ENCODE measurements at regions not wholly inside any gene's neighbourhood (a gene's known extent, or its start where the extent isn't known, plus 50 kb on each side); places are given as distances from the start of the nearest gene placed in this dataset.
A peak's percentile ranks its signal among the peaks of the same experiment; 100 is the strongest.
"Not testable (repeated sequence)": the region's sequence is repeated elsewhere in the genome, so short reads cannot be mapped to it uniquely, and the experiment has no call there.

GRCh38 chr9:78400496-78400895, 103.6 kb downstream of the PSAT1 start:
- no peak overlapping the region for H3K27ac ChIP-seq (ENCODE audit: low read depth in 1 of 3, low read length in 2 of 3)
- H3K27me3 ChIP-seq (ENCODE audit: control insufficient read depth in 3 of 3, insufficient read depth in 3 of 3, low read length in 3 of 3), result no peaks in the 10 kb centered on the region
- no peaks in the 10 kb centered on the region for H3K4me1 ChIP-seq (ENCODE audit: control insufficient read depth in 3 of 3, insufficient read depth in 2 of 3, low read depth in 1 of 3, low read length in 2 of 3)
- FAIRE-seq (no peak), DNase-seq (no peak)
- no peak overlapping the region for H3K4me3 ChIP-seq (ENCODE audit: low read depth in 1 of 3, low read length in 3 of 3)
- H3K36me3 ChIP-seq (ENCODE audit: control insufficient read depth in 3 of 3, insufficient read depth in 2 of 3, low read depth in 1 of 3, low read length in 3 of 3), result no peaks in the 10 kb centered on the region
- H3K9me3 ChIP-seq (ENCODE audit: control insufficient read depth in 2 of 2, insufficient read depth in 1 of 2, low read depth in 1 of 2, low read length in 1 of 2), result peaks cover 0 to under 1% of the 10 kb centered on the region in 2 donors

DNA sequence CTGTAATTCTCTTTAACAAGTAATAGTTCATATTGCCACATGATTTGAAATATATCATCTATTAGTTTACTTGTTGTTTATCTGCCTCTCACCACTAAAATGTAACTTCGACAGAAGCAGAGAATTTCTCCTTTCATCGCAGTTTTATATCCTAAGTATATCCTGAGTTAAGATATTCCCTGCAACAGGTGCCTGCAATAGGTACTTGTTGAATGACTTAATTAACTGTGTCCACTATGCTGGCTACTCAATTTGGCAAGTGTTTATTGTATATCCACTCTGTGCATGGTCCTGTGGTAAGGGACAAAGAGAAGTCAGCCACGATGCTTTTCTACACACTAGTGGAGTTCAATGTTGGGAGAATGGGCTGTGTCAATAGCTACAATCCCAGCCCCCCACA, 108.5 kb downstream of the PSAT1 start:
- Histone ChIP-seq H3K4me1 (ENCODE audit: control insufficient read depth in 3 of 3, insufficient read depth in 2 of 3, low read depth in 1 of 3, low read length in 2 of 3) (no peaks in the 10 kb centered on the region), H3K27me3 (ENCODE audit: control insufficient read depth in 3 of 3, insufficient read depth in 3 of 3, low read length in 3 of 3) (no peaks in the 10 kb centered on the region), H3K36me3 (ENCODE audit: control insufficient read depth in 3 of 3, insufficient read depth in 2 of 3, low read depth in 1 of 3, low read length in 3 of 3) (no peaks in the 10 kb centered on the region), H3K4me3 (ENCODE audit: low read depth in 1 of 3, low read length in 3 of 3) (no peak overlapping the region), H3K9me3 (ENCODE audit: control insufficient read depth in 2 of 2, insufficient read depth in 1 of 2, low read depth in 1 of 2, low read length in 1 of 2) (no peaks in the 10 kb centered on the region), H3K27ac (ENCODE audit: low read depth in 1 of 3, low read length in 2 of 3) (no peak overlapping the region)
- 88 to 91% (median 91%) methylated on average over 3 of the region's 3 CpGs for WGBS, 3 donors
- no peak for DNase-seq
- no peak for FAIRE-seq

GRCh38 chr9:78406146-78406545, 109.2 kb downstream of the PSAT1 start:
- Histone ChIP-seq H3K27ac (ENCODE audit: low read depth in 1 of 3, low read length in 2 of 3) (no peak overlapping the region), H3K27me3 (ENCODE audit: control insufficient read depth in 3 of 3, insufficient read depth in 3 of 3, low read length in 3 of 3) (no peaks in the 10 kb centered on the region), H3K36me3 (ENCODE audit: control insufficient read depth in 3 of 3, insufficient read depth in 2 of 3, low read depth in 1 of 3, low read length in 3 of 3) (no peaks in the 10 kb centered on the region), H3K9me3 (ENCODE audit: control insufficient read depth in 2 of 2, insufficient read depth in 1 of 2, low read depth in 1 of 2, low read length in 1 of 2) (no peaks in the 10 kb centered on the region), H3K4me3 (ENCODE audit: low read depth in 1 of 3, low read length in 3 of 3) (no peak overlapping the region), H3K4me1 (ENCODE audit: control insufficient read depth in 3 of 3, insufficient read depth in 2 of 3, low read depth in 1 of 3, low read length in 2 of 3) (no peaks in the 10 kb centered on the region)
- FAIRE-seq (no peak), DNase-seq (no peak)
- 82 to 94% (median 83%) methylated on average over 1 of the region's 1 CpG for WGBS, 3 donors

- no peak for FAIRE-seq
- DNase-seq, result peak in 1 of 2 donors; percentile 10
- H3K36me3 ChIP-seq (ENCODE audit: control insufficient read depth in 3 of 3, insufficient read depth in 2 of 3, low read depth in 1 of 3, low read length in 3 of 3), result no peaks in the 10 kb centered on the region
- no peaks in the 10 kb centered on the region for H3K27me3 ChIP-seq (ENCODE audit: control insufficient read depth in 3 of 3, insufficient read depth in 3 of 3, low read length in 3 of 3)
- no peaks in the 10 kb centered on the region for H3K4me1 ChIP-seq (ENCODE audit: control insufficient read depth in 3 of 3, insufficient read depth in 2 of 3, low read depth in 1 of 3, low read length in 2 of 3)
- WGBS, 3 donors, result 9 to 57% (median 20%) methylated on average over 2 of the region's 2 CpGs
- no peak overlapping the region for H3K4me3 ChIP-seq (ENCODE audit: low read depth in 1 of 3, low read length in 3 of 3)
- H3K27ac ChIP-seq (ENCODE audit: low read depth in 1 of 3, low read length in 2 of 3), result no peak overlapping the region
- no peaks in the 10 kb centered on the region for H3K9me3 ChIP-seq (ENCODE audit: control insufficient read depth in 2 of 2, insufficient read depth in 1 of 2, low read depth in 1 of 2, low read length in 1 of 2)
These were observed 110.0 kb downstream of the PSAT1 start for GRCh38 chr9:78406933-78407332.

DNA sequence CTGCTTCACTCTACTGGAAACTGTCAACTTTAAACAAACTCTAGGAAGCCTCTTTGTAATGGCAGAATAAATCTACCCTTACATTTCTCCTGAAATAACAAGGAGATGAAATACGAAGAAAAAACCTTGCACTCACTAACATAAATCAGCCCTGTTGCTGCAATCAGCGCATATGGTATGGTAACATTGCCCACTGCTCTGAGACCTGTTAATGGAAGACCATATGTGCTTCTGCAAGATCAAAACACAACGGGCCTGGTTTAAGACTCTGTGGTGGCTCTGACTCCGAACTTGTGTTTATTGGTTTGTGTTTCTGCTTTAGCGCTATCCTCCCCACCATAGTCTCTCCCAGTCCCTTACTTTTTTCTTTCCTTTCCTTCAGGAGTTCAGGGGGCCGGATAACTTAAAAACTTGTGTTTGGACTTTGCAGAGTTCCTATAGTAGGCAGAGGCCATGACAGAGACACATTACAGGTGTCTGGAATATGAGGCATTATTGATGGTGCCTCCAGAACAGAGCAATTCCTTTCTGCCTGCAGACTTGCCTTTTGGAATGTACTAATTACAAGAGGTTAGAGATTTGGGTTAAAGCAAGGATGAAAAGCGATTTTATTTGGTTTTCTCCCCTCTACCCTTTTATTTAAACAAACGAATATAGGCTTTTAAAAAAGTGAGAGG, 110.8 kb downstream of the PSAT1 start:
- FAIRE-seq (no peak), DNase-seq (no peak)
- no peaks in the 10 kb centered on the region for H3K36me3 ChIP-seq (ENCODE audit: control insufficient read depth in 3 of 3, insufficient read depth in 2 of 3, low read depth in 1 of 3, low read length in 3 of 3)
- H3K27me3 ChIP-seq (ENCODE audit: control insufficient read depth in 3 of 3, insufficient read depth in 3 of 3, low read length in 3 of 3), result no peaks in the 10 kb centered on the region
- no peaks in the 10 kb centered on the region for H3K9me3 ChIP-seq (ENCODE audit: control insufficient read depth in 2 of 2, insufficient read depth in 1 of 2, low read depth in 1 of 2, low read length in 1 of 2)
- WGBS, 3 donors, result 76 to 83% (median 81%) methylated on average over 8 of the region's 8 CpGs
- H3K27ac ChIP-seq (ENCODE audit: low read depth in 1 of 3, low read length in 2 of 3), result no peak overlapping the region
- H3K4me3 ChIP-seq (ENCODE audit: low read depth in 1 of 3, low read length in 3 of 3), result no peak overlapping the region
- H3K4me1 ChIP-seq (ENCODE audit: control insufficient read depth in 3 of 3, insufficient read depth in 2 of 3, low read depth in 1 of 3, low read length in 2 of 3), result no peaks in the 10 kb centered on the region

- no peak for FAIRE-seq
These were observed 111.5 kb downstream of the PSAT1 start for GRCh38 chr9:78408388-78408787.

DNA sequence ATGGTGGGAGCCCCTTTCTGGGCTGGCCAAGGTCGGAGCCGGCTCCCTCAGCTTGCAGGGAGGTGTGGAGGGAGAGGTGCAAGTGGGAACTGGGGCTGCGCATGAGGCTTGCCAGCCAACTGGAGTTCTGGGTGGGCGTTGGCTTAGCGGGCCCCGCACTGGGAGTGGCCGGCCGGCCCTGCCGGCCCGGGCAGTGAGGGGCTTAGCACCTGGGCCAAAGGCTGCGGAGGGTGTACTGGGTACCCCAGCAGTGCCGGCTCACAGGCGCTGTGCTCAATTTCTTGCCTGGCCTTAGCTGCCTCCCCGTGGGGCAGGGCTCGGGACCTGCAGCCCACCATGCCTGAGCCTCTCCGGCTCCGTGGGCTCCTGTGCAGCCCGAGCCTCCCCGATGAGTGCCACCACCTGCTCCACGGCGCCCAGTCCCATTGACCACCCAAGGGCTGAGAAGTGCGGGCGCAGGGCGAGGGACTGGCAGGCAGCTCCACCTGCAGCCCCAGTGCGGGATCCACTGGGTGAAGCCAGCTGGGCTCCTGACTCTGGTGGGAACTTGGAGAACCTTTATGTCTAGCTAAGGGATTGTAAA, 113.1 kb downstream of the PSAT1 start:
- not testable (repeated sequence) for FAIRE-seq; DNase-seq; H3K9me3 ChIP-seq (ENCODE audit: control insufficient read depth in 2 of 2, insufficient read depth in 1 of 2, low read depth in 1 of 2, low read length in 1 of 2)

More at GRCh38 chr9:78408388-78408787, 111.5 kb downstream of the PSAT1 start:
- no peak for DNase-seq
- Histone ChIP-seq H3K27me3 (ENCODE audit: control insufficient read depth in 3 of 3, insufficient read depth in 3 of 3, low read length in 3 of 3) (no peaks in the 10 kb centered on the region), H3K36me3 (ENCODE audit: control insufficient read depth in 3 of 3, insufficient read depth in 2 of 3, low read depth in 1 of 3, low read length in 3 of 3) (no peaks in the 10 kb centered on the region), H3K27ac (ENCODE audit: low read depth in 1 of 3, low read length in 2 of 3) (no peak overlapping the region), H3K4me3 (ENCODE audit: low read depth in 1 of 3, low read length in 3 of 3) (no peak overlapping the region), H3K9me3 (ENCODE audit: control insufficient read depth in 2 of 2, insufficient read depth in 1 of 2, low read depth in 1 of 2, low read length in 1 of 2) (no peaks in the 10 kb centered on the region), H3K4me1 (ENCODE audit: control insufficient read depth in 3 of 3, insufficient read depth in 2 of 3, low read depth in 1 of 3, low read length in 2 of 3) (no peaks in the 10 kb centered on the region)
- WGBS, 3 donors, result 94 to 95% (median 95%) methylated on average over 1 of the region's 1 CpG

GRCh38 chr9:78422309-78422708, 125.4 kb downstream of the PSAT1 start:
- H3K27ac ChIP-seq (ENCODE audit: low read depth in 1 of 3, low read length in 2 of 3), result no peak overlapping the region
- no peaks in the 10 kb centered on the region for H3K36me3 ChIP-seq (ENCODE audit: control insufficient read depth in 3 of 3, insufficient read depth in 2 of 3, low read depth in 1 of 3, low read length in 3 of 3)
- WGBS, 3 donors, result 59 to 79% (median 72%) methylated on average over 5 of the region's 5 CpGs
- H3K4me3 ChIP-seq (ENCODE audit: low read depth in 1 of 3, low read length in 3 of 3), result no peak overlapping the region
- H3K9me3 ChIP-seq (ENCODE audit: control insufficient read depth in 2 of 2, insufficient read depth in 1 of 2, low read depth in 1 of 2, low read length in 1 of 2), result no peaks in the 10 kb centered on the region
- no peaks in the 10 kb centered on the region for H3K27me3 ChIP-seq (ENCODE audit: control insufficient read depth in 3 of 3, insufficient read depth in 3 of 3, low read length in 3 of 3)
- H3K4me1 ChIP-seq (ENCODE audit: control insufficient read depth in 3 of 3, insufficient read depth in 2 of 3, low read depth in 1 of 3, low read length in 2 of 3), result no peaks in the 10 kb centered on the region
- DNase-seq, result no peak
- no peak for FAIRE-seq

More for the DNA sequence above, 113.1 kb downstream of the PSAT1 start:
- not testable (repeated sequence) for H3K27me3 ChIP-seq (ENCODE audit: control insufficient read depth in 3 of 3, insufficient read depth in 3 of 3, low read length in 3 of 3); H3K4me3 ChIP-seq (ENCODE audit: low read depth in 1 of 3, low read length in 3 of 3); H3K36me3 ChIP-seq (ENCODE audit: control insufficient read depth in 3 of 3, insufficient read depth in 2 of 3, low read depth in 1 of 3, low read length in 3 of 3); H3K4me1 ChIP-seq (ENCODE audit: control insufficient read depth in 3 of 3, insufficient read depth in 2 of 3, low read depth in 1 of 3, low read length in 2 of 3); H3K27ac ChIP-seq (ENCODE audit: low read depth in 1 of 3, low read length in 2 of 3)
- 88 to 98% (median 95%) methylated on average over 18 to 25 of the region's 25 CpGs for WGBS, 3 donors

DNA sequence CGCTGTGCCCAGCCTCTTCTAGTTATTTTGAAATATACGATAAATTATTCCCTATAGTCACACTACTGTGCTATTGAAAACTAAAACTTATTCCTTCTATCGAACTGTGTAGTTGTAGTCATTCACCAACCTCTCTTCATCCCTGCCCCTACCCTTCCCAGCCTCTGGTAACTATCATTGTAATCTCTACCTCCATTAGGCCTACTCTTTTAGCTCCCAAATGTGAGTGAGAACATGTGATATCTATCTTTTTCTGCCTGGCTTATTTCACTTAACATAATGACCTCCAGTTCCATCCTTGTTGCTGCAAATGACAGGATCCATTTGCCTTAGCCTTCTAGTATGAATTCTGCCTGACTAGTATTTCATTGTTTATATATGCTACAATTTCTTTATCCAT, 127.4 kb downstream of the PSAT1 start:
- H3K4me1 ChIP-seq (ENCODE audit: control insufficient read depth in 3 of 3, insufficient read depth in 2 of 3, low read depth in 1 of 3, low read length in 2 of 3), result no peaks in the 10 kb centered on the region
- H3K27me3 ChIP-seq (ENCODE audit: control insufficient read depth in 3 of 3, insufficient read depth in 3 of 3, low read length in 3 of 3), result no peaks in the 10 kb centered on the region
- H3K9me3 ChIP-seq (ENCODE audit: control insufficient read depth in 2 of 2, insufficient read depth in 1 of 2, low read depth in 1 of 2, low read length in 1 of 2), result no peaks in the 10 kb centered on the region
- H3K36me3 ChIP-seq (ENCODE audit: control insufficient read depth in 3 of 3, insufficient read depth in 2 of 3, low read depth in 1 of 3, low read length in 3 of 3), result no peaks in the 10 kb centered on the region
- 91 to 100% (median 97%) methylated on average over 3 of the region's 3 CpGs for WGBS, 3 donors
- H3K4me3 ChIP-seq (ENCODE audit: low read depth in 1 of 3, low read length in 3 of 3), result no peak overlapping the region
- H3K27ac ChIP-seq (ENCODE audit: low read depth in 1 of 3, low read length in 2 of 3), result no peak overlapping the region
- no peak for DNase-seq
- FAIRE-seq, result no peak

Measured in small intestine (tissue), 7 donors.